Stimulated activated naive CD8-positive, alpha-beta T cell treated with anti-CD3 and anti-CD28 coated beads, Interleukin-15, amount 100 ng/mL, for 72 hours (primary cell): ENCODE measurements at regions not wholly inside any gene's neighbourhood (a gene's known extent, or its start where the extent isn't known, plus 50 kb on each side); places are given as distances from the start of the nearest gene placed in this dataset.

Experiments
- ATAC-seq: fragments of 150-1000 bp; cut with Tn5 transposase; 2 replicates; pipeline ENCODE4 v1.10.0; 2021; ENCODE audit warnings: mild to moderate bottlenecking, moderate library complexity
- DNase-seq, 2 donors: peaks; one replicate each; pipeline ENCODE4 v3.0.0; 2021 to 2022
- H3K27ac Mint-ChIP-seq, 2 donors: one replicate each; pipeline ENCODE4 v1.8.0; 2022; ENCODE audit warnings: mild to moderate bottlenecking in 2 of 2, mixed read lengths in 2 of 2, moderate library complexity in 2 of 2
- H3K27me3 Mint-ChIP-seq: one replicate; pipeline ENCODE4 v1.8.0; 2022; ENCODE audit warnings: mixed read lengths
- H3K4me1 Mint-ChIP-seq: one replicate; pipeline ENCODE4 v1.8.0; 2022; ENCODE audit warnings: mild to moderate bottlenecking, mixed read lengths
- H3K4me3 Mint-ChIP-seq, 2 donors: one replicate each; pipeline ENCODE4 v1.8.0; 2022; ENCODE audit warnings: mild to moderate bottlenecking in 2 of 2, mixed read lengths in 2 of 2, moderate library complexity in 1 of 2
- H3K9me3 Mint-ChIP-seq, 2 donors: one replicate each; pipeline ENCODE4 v1.8.0; 2022; ENCODE audit warnings: mixed read lengths in 2 of 2

- DNase-seq, result no peak
- ATAC-seq, result no peak
- H3K4me3 Mint-ChIP-seq, result no peak overlapping the region
- no peaks in the 10 kb centered on the region for H3K4me1 Mint-ChIP-seq
- no peaks in the 10 kb centered on the region for H3K27me3 Mint-ChIP-seq
- H3K9me3 Mint-ChIP-seq, result peaks cover 0 to 3% of the 10 kb centered on the region in 2 donors
- no peak overlapping the region for H3K27ac Mint-ChIP-seq
Measured at GRCh38 chr13:85441975-85442374, 357.2 kb downstream of the SLITRK6 start.

GRCh38 chr13:85441364-85441763, 357.9 kb downstream of the SLITRK6 start:
- Mint-ChIP-seq H3K4me1 (no peaks in the 10 kb centered on the region), H3K27ac (no peak overlapping the region), H3K4me3 (no peak overlapping the region), H3K27me3 (no peaks in the 10 kb centered on the region), H3K9me3 (peaks cover 0 to 3% of the 10 kb centered on the region in 2 donors)
- DNase-seq (no peak), ATAC-seq (no peak)

- DNase-seq, result no peak
- no peak overlapping the region for H3K4me3 Mint-ChIP-seq
- H3K27me3 Mint-ChIP-seq, result no peaks in the 10 kb centered on the region
- ATAC-seq, result no peak
- H3K9me3 Mint-ChIP-seq, result no peaks in the 10 kb centered on the region
- H3K27ac Mint-ChIP-seq, result no peak overlapping the region
- H3K4me1 Mint-ChIP-seq, result no peaks in the 10 kb centered on the region
Measured at GRCh38 chr13:85436029-85436428, 363.2 kb downstream of the SLITRK6 start.

- Mint-ChIP-seq H3K27me3 (no peaks in the 10 kb centered on the region), H3K27ac (no peak overlapping the region), H3K9me3 (no peaks in the 10 kb centered on the region), H3K4me3 (no peak overlapping the region), H3K4me1 (no peaks in the 10 kb centered on the region)
- no peak for DNase-seq
- ATAC-seq, result no peak
Measured at GRCh38 chr13:85434927-85435326, 364.3 kb downstream of the SLITRK6 start.

GRCh38 chr13:85432881-85433280, 366.3 kb downstream of the SLITRK6 start:
- ATAC-seq (no peak), DNase-seq (no peak)
- no peaks in the 10 kb centered on the region for H3K4me1 Mint-ChIP-seq
- no peaks in the 10 kb centered on the region for H3K9me3 Mint-ChIP-seq
- H3K27me3 Mint-ChIP-seq, result no peaks in the 10 kb centered on the region
- no peak overlapping the region for H3K4me3 Mint-ChIP-seq
- no peak overlapping the region for H3K27ac Mint-ChIP-seq

- Mint-ChIP-seq H3K27me3 (no peaks in the 10 kb centered on the region), H3K4me1 (no peaks in the 10 kb centered on the region), H3K27ac (no peak overlapping the region), H3K9me3 (no peaks in the 10 kb centered on the region), H3K4me3 (no peak overlapping the region)
- no peak for DNase-seq
- ATAC-seq, result no peak
Measured at GRCh38 chr13:85431720-85432119, 367.5 kb downstream of the SLITRK6 start.

GRCh38 chr13:85430216-85430794, 368.9 kb downstream of the SLITRK6 start:
- Mint-ChIP-seq H3K27ac (no peak overlapping the region), H3K4me1 (no peaks in the 10 kb centered on the region), H3K9me3 (no peaks in the 10 kb centered on the region), H3K4me3 (no peak overlapping the region), H3K27me3 (no peaks in the 10 kb centered on the region)
- DNase-seq (no peak), ATAC-seq (no peak)

- no peaks in the 10 kb centered on the region for H3K9me3 Mint-ChIP-seq
- no peak for ATAC-seq
Measured at GRCh38 chr13:85427416-85427815, 371.8 kb downstream of the SLITRK6 start.

GRCh38 chr13:85420136-85420535, 379.1 kb downstream of the SLITRK6 start:
- H3K9me3 Mint-ChIP-seq, result no peaks in the 10 kb centered on the region
- no peak overlapping the region for H3K27ac Mint-ChIP-seq

More at GRCh38 chr13:85427416-85427815, 371.8 kb downstream of the SLITRK6 start:
- Mint-ChIP-seq H3K27ac (no peak overlapping the region), H3K27me3 (no peaks in the 10 kb centered on the region), H3K4me3 (no peak overlapping the region), H3K4me1 (no peaks in the 10 kb centered on the region)
- no peak for DNase-seq

GRCh38 chr13:85419611-85420010, 379.6 kb downstream of the SLITRK6 start:
- H3K4me1 Mint-ChIP-seq, result no peaks in the 10 kb centered on the region
- H3K4me3 Mint-ChIP-seq, result no peak overlapping the region
- H3K9me3 Mint-ChIP-seq, result no peaks in the 10 kb centered on the region
- DNase-seq (no peak), ATAC-seq (no peak)
- H3K27me3 Mint-ChIP-seq, result no peaks in the 10 kb centered on the region
- no peak overlapping the region for H3K27ac Mint-ChIP-seq

More at GRCh38 chr13:85420136-85420535, 379.1 kb downstream of the SLITRK6 start:
- Mint-ChIP-seq H3K27me3 (no peaks in the 10 kb centered on the region), H3K4me3 (no peak overlapping the region), H3K4me1 (no peaks in the 10 kb centered on the region)
- DNase-seq (no peak), ATAC-seq (no peak)

GRCh38 chr13:85417807-85418206, 381.4 kb downstream of the SLITRK6 start:
- no peak overlapping the region for H3K4me3 Mint-ChIP-seq

GRCh38 chr13:85413664-85414063, 385.6 kb downstream of the SLITRK6 start:
- H3K4me3 Mint-ChIP-seq, result no peak overlapping the region
- DNase-seq (no peak), ATAC-seq (no peak)
- no peaks in the 10 kb centered on the region for H3K4me1 Mint-ChIP-seq
- H3K27me3 Mint-ChIP-seq, result no peaks in the 10 kb centered on the region
- no peak overlapping the region for H3K27ac Mint-ChIP-seq
- no peaks in the 10 kb centered on the region for H3K9me3 Mint-ChIP-seq

More at GRCh38 chr13:85417807-85418206, 381.4 kb downstream of the SLITRK6 start:
- Mint-ChIP-seq H3K9me3 (no peaks in the 10 kb centered on the region), H3K27me3 (no peaks in the 10 kb centered on the region), H3K27ac (no peak overlapping the region), H3K4me1 (no peaks in the 10 kb centered on the region)
- DNase-seq, result no peak
- no peak for ATAC-seq

- no peaks in the 10 kb centered on the region for H3K4me1 Mint-ChIP-seq
- H3K9me3 Mint-ChIP-seq, result no peaks in the 10 kb centered on the region
- H3K4me3 Mint-ChIP-seq, result no peak overlapping the region
- no peak overlapping the region for H3K27ac Mint-ChIP-seq
- DNase-seq (no peak), ATAC-seq (no peak)
- no peaks in the 10 kb centered on the region for H3K27me3 Mint-ChIP-seq
Measured at GRCh38 chr13:85412448-85412847, 386.8 kb downstream of the SLITRK6 start.

GRCh38 chr13:85411591-85411990, 387.6 kb downstream of the SLITRK6 start:
- H3K27me3 Mint-ChIP-seq, result no peaks in the 10 kb centered on the region
- DNase-seq (no peak), ATAC-seq (no peak)
- no peaks in the 10 kb centered on the region for H3K4me1 Mint-ChIP-seq
- H3K9me3 Mint-ChIP-seq, result no peaks in the 10 kb centered on the region
- no peak overlapping the region for H3K27ac Mint-ChIP-seq
- no peak overlapping the region for H3K4me3 Mint-ChIP-seq

- ATAC-seq, result no peak
- peaks cover 0 to 2% of the 10 kb centered on the region in 2 donors for H3K9me3 Mint-ChIP-seq
Measured at GRCh38 chr13:85408415-85408814, 390.8 kb downstream of the SLITRK6 start.

GRCh38 chr13:85406269-85406975, 392.8 kb downstream of the SLITRK6 start:
- Mint-ChIP-seq H3K27me3 (no peaks in the 10 kb centered on the region), H3K9me3 (peaks cover 0 to 4% of the 10 kb centered on the region in 2 donors), H3K27ac (no peak overlapping the region), H3K4me3 (no peak overlapping the region), H3K4me1 (no peaks in the 10 kb centered on the region)
- ATAC-seq (no peak), DNase-seq (no peak)

More at GRCh38 chr13:85408415-85408814, 390.8 kb downstream of the SLITRK6 start:
- Mint-ChIP-seq H3K4me3 (no peak overlapping the region), H3K4me1 (no peaks in the 10 kb centered on the region), H3K27me3 (no peaks in the 10 kb centered on the region), H3K27ac (no peak overlapping the region)
- no peak for DNase-seq
